Panc1 (cell line): ENCODE measurements at regions not wholly inside any gene's neighbourhood (a gene's known extent, or its start where the extent isn't known, plus 50 kb on each side); places are given as distances from the start of the nearest gene placed in this dataset.

Source experiments
- ATAC-seq: fragments of 200-7000 bp; cut with Tn5 transposase; 2 replicates; pipeline ENCODE4 v1.9.1; 2020; ENCODE audit warnings: mild to moderate bottlenecking, moderate library complexity
- BruUV-seq: library from RNA; stranded (reverse); fragments of 400-500 nt; replicated peaks from 2 replicates; lab custom pipeline; 2021; lab: Mats Ljungman, UMichigan
- CTCF ChIA-PET: fragments of 300-600 bp; sonication (Branson Sonifier 250); formaldehyde crosslinking; loops from one replicate; lab custom pipeline; 2022; ENCODE audit warnings: antibody characterized with exemption; lab: Charles Lee
- POLR2A ChIA-PET: fragments of 300-600 bp; sonication (Branson Sonifier 250); formaldehyde crosslinking; loops from one replicate; lab custom pipeline; 2022; ENCODE audit warnings: antibody characterized with exemption; lab: Charles Lee
- DNase-seq: peaks from one replicate; pipeline ENCODE4 v3.0.0-alpha.2; 2010; ENCODE audit warnings: low read depth, low spot score
- H3K27ac ChIP-seq: 2 replicates; pipeline ENCODE4 v1.5.1; 2011; ENCODE audit warnings: mild to moderate bottlenecking, low read length, inconsistent platforms
- H3K27me3 ChIP-seq: fragments of 200-500 bp; sonication (Bioruptor generic); 2 replicates; pipeline ENCODE4 v1.6.0; 2014; ENCODE audit warnings: low read length, inconsistent platforms; ENCODE audit not compliant: control insufficient read depth, insufficient read depth
- H3K36me3 ChIP-seq: fragments of 200-500 bp; sonication (Bioruptor generic); 2 replicates; pipeline ENCODE4 v1.5.1; 2014; ENCODE audit warnings: inconsistent platforms, mild to moderate bottlenecking, low read length, moderate library complexity; ENCODE audit not compliant: control insufficient read depth, insufficient read depth
- H3K4me1 ChIP-seq: 2 replicates; pipeline ENCODE4 v1.5.1; 2011; ENCODE audit warnings: inconsistent platforms, mild to moderate bottlenecking, low read length, moderate library complexity; ENCODE audit not compliant: control insufficient read depth, insufficient read depth
- H3K4me3 ChIP-seq, 2 experiments: 2 replicates each; pipeline ENCODE4 v1.5.1; 2011 to 2012; ENCODE audit warnings: low read depth in 2 of 2, low read length in 2 of 2, mild to moderate bottlenecking in 2 of 2, inconsistent platforms in 1 of 2, moderate library complexity in 1 of 2
- H3K9me3 ChIP-seq: fragments of 200-500 bp; sonication (Bioruptor generic); 2 replicates; pipeline ENCODE4 v1.5.1; 2014; ENCODE audit warnings: low read depth, mild to moderate bottlenecking, inconsistent platforms, low read length, moderate library complexity; ENCODE audit not compliant: control insufficient read depth, insufficient read depth
- CTCF ChIP-seq: fragments of 450-650 bp; IDR thresholded peaks from 2 replicates; pipeline ENCODE4 v1.5.1; 2017; ENCODE audit warnings: mild to moderate bottlenecking
- POLR2AphosphoS5 ChIP-seq: IDR thresholded peaks from 2 replicates; pipeline ENCODE4 v1.6.1; 2012; ENCODE audit warnings: mild to moderate bottlenecking, low read depth, low read length, moderate library complexity
- REST ChIP-seq, 2 experiments: IDR thresholded peaks; 2 replicates each; pipeline ENCODE4 v1.6.1; 2011 to 2012; ENCODE audit warnings: low read depth in 2 of 2, control low read depth in 1 of 2, low read length in 1 of 2, mild to moderate bottlenecking in 1 of 2, moderate library complexity in 1 of 2; ENCODE audit not compliant: insufficient read depth in 1 of 2
- SIN3A ChIP-seq: IDR thresholded peaks from 2 replicates; pipeline ENCODE4 v1.6.1; 2012; ENCODE audit warnings: low read depth, mild to moderate bottlenecking, low read length, moderate library complexity, borderline replicate concordance; ENCODE audit not compliant: insufficient read depth
- TCF7L2 ChIP-seq: IDR thresholded peaks from 2 replicates; pipeline ENCODE4 v1.6.1; 2011; ENCODE audit warnings: mild to moderate bottlenecking, low read depth, low read length, inconsistent platforms
- in situ Hi-C: cut with HindIII; loops from 2 replicates; pipeline ENCODE4 v1.10.0; 2016; ENCODE audit warnings: low sequenced_read_pairs, low pct_unique_long_range_greater_than_20kb
- intact Hi-C: fragments of 100-400 bp; cut with micrococcal nuclease; formaldehyde crosslinking; loops from one replicate; pipeline ENCODE4 v1.10.0; 2022; ENCODE audit not compliant: unreplicated experiment

DNA sequence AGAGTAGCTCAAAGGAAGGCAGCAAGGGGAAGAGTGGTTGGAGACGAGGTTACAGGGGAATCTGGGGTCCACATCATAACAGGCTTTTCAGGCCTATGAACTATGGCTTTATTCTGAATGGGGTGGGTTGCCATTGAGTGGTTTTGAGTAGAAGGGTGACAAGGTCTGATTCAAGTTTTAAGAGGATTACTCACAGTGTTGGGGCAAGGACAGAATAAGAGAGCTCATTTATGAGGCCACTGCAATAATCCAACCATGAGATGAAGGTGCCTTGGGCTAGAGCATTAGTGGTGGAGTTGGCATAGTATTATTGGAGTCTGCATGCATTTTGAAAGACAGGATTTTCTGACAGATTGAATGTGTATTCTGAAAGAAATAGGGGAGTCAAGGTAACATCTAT, 315.9 kb downstream of the RNF144A start:
- H3K27ac ChIP-seq, result no peak overlapping the region
- no peak for TF ChIP-seq CTCF
- TF ChIP-seq SIN3A, result no peak
- no peak for TF ChIP-seq POLR2AphosphoS5
- TF ChIP-seq TCF7L2, result no peak
- no peak for TF ChIP-seq REST (IDR thresholded peaks at IDR 0.05; ENCODE audit: insufficient read depth in 1 of 2, low read depth in 2 of 2, low read length in 1 of 2)
- DNase-seq (no peak), ATAC-seq (no peak)
- in situ Hi-C loops (no loop called here), intact Hi-C loops (no loop called here)
- no peaks in the 10 kb centered on the region for H3K36me3 ChIP-seq
- H3K4me3 ChIP-seq, result no peak overlapping the region
- H3K4me1 ChIP-seq, result no peaks in the 10 kb centered on the region
- ChIA-PET POLR2A (no interaction called here), CTCF (no interaction called here)
- no peaks in the 10 kb centered on the region for H3K9me3 ChIP-seq
- no TSS peak for BruUV-seq
- H3K27me3 ChIP-seq, result no peaks in the 10 kb centered on the region

GRCh38 chr2:7237466-7237865, 320.3 kb downstream of the RNF144A start:
- Histone ChIP-seq H3K27ac (no peak overlapping the region), H3K27me3 (no peaks in the 10 kb centered on the region), H3K36me3 (no peaks in the 10 kb centered on the region), H3K4me3 (no peak overlapping the region), H3K4me1 (no peaks in the 10 kb centered on the region), H3K9me3 (no peaks in the 10 kb centered on the region)
- no TSS peak for BruUV-seq
- ChIA-PET POLR2A (no interaction called here), CTCF (no interaction called here)
- in situ Hi-C loops (no loop called here), intact Hi-C loops (no loop called here)
- TF ChIP-seq CTCF (no peak), TCF7L2 (no peak)
- ATAC-seq, result no peak
- DNase-seq, result no peak

DNA sequence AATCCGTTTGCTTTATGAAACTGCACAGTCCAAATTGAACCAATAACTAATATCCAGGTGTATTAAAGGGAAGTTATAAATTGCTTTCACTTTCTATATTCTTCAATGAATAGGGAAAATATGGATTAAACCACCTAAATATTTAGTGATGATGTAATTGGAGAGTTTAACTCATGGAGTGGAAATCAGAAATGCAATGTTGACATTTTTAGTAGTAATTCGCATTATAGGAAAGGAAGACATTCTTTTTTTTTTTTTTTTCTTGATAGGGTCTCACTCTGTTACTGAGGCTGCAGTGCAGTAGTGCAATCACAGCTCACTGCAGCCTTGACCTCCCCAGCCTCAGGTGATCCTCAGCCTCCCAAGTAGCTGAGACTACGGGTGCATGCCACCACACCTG, 321.9 kb downstream of the RNF144A start:
- DNase-seq, result no peak
- H3K27me3 ChIP-seq, result no peaks in the 10 kb centered on the region
- CTCF ChIA-PET, result no interaction called here
- no peaks in the 10 kb centered on the region for H3K36me3 ChIP-seq
- no peak overlapping the region for H3K27ac ChIP-seq
- TF ChIP-seq POLR2AphosphoS5 (no peak), CTCF (no peak), SIN3A (no peak), REST (IDR thresholded peaks at IDR 0.05; ENCODE audit: insufficient read depth in 1 of 2, low read depth in 2 of 2, low read length in 1 of 2) (no peak), TCF7L2 (no peak)
- in situ Hi-C loops (no loop called here), intact Hi-C loops (no loop called here)
- H3K9me3 ChIP-seq, result no peaks in the 10 kb centered on the region
- no peaks in the 10 kb centered on the region for H3K4me1 ChIP-seq
- no TSS peak for BruUV-seq
- no peak overlapping the region for H3K4me3 ChIP-seq
- ATAC-seq, result no peak
- POLR2A ChIA-PET, result no interaction called here
